ENCODE measurements at regions not wholly inside any gene's neighbourhood (a gene's known extent, or its start where the extent isn't known, plus 50 kb on each side); places are given as distances from the start of the nearest gene placed in this dataset.

GRCh38 chr13:109385242-109385560 lies 401.2 kb downstream of the IRS2 start:
- TF ChIP-seq CTCF (conservative IDR thresholded peaks at IDR 0.05 in 1 of 2, IDR thresholded peaks at IDR 0.05 in 1 of 2; ENCODE audit: extremely low read depth in 1 of 2, insufficient read depth in 1 of 2, low read depth in 1 of 2, low read length in 2 of 2), result no peak
- no peak for TF ChIP-seq EZH2 (IDR thresholded peaks at IDR 0.05; ENCODE audit: borderline replicate concordance, low read length)

All from mammary epithelial cell (primary cell).